ENCODE measurements at regions not wholly inside any gene's neighbourhood (a gene's known extent, or its start where the extent isn't known, plus 50 kb on each side); places are given as distances from the start of the nearest gene placed in this dataset.

DNA sequence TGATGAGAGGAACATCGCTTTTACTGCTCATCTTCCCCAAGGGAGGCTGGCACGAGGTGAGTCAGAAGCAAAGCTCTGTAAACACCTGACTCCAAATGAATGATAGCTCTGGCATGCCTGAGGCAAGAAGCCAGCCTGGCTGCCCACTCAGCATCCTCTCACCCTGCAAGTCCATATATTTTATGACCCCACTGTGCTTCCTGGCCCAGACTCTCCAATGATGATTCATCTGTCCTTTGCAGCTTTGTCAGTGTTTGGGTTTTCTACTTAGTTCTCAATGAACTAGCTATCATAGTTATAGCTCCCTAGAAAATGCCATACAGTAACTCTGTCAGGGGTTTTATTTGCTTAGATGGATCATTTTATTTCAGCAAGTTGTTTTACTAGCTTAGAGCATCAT lies 52.1 kb upstream of the FSTL4 start:
- Histone ChIP-seq H3K9me3 (no peaks in the 10 kb centered on the region), H3K4me3 (no peak overlapping the region), H3K27ac (no peak overlapping the region), H3K27me3 (no peaks in the 10 kb centered on the region), H3K36me3 (no peaks in the 10 kb centered on the region), H3K4me1 (no peaks in the 10 kb centered on the region)
- DNase-seq: no peak
- 20 to 69% methylated on average over 1 to 2 of the region's 2 CpGs for WGBS, 2 donors (ENCODE audit: low coverage in 1 of 2)
- intact Hi-C loops (cut with DNase I; ENCODE audit: low total_unique reads): no loop called here
- in situ Hi-C loops (cut with MboI; ENCODE audit: low pct_ligation_motif_present in 1 of 4, low pct_unique_long_range_greater_than_20kb in 1 of 4, low sequenced_read_pairs in 3 of 4): no loop called here
- TF ChIP-seq POLR2A (IDR thresholded peaks at IDR 0.05): no peak
- TF ChIP-seq POLR2AphosphoS5 (IDR thresholded peaks at IDR 0.05): no peak
- TF ChIP-seq EP300 (IDR thresholded peaks at IDR 0.05; ENCODE audit: low read depth): no peak
- TF ChIP-seq, protein P1, sequence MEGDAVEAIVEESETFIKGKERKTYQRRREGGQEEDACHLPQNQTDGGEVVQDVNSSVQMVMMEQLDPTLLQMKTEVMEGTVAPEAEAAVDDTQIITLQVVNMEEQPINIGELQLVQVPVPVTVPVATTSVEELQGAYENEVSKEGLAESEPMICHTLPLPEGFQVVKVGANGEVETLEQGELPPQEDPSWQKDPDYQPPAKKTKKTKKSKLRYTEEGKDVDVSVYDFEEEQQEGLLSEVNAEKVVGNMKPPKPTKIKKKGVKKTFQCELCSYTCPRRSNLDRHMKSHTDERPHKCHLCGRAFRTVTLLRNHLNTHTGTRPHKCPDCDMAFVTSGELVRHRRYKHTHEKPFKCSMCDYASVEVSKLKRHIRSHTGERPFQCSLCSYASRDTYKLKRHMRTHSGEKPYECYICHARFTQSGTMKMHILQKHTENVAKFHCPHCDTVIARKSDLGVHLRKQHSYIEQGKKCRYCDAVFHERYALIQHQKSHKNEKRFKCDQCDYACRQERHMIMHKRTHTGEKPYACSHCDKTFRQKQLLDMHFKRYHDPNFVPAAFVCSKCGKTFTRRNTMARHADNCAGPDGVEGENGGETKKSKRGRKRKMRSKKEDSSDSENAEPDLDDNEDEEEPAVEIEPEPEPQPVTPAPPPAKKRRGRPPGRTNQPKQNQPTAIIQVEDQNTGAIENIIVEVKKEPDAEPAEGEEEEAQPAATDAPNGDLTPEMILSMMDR (IDR thresholded peaks at IDR 0.05): no peak

DNA sequence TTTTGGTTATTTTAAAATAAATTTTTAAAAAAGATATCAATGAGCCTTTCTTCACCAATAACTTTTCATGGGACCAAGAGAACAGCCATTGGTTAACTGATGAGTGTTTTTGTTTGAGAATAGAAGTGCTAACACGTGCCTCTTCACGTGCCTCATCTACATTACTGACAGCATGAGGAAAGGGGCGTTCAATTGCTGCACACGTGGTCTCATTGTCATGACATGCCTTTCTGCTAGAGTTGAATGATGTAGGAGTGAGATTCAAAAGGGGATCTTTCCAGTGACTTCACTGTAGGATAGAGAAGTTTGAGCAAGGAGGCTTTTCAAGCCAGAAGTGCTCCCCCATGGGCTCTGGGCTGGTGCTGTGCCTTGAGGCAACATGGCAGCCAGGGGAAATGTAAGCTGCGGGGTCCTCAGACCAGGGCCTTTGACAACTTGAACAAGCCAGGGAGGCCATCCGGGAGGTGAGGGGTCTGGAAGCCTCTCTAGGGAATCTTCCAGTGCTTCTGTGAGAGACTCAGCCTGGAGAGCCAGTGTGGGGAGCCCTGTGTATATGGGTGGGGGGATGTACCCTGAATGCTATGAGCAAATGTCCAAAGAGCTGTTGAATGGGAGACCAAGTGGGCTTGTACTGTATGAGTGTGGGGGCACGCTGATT lies 51.2 kb upstream of the FSTL4 start:
- peaks cover 1% of the 10 kb centered on the region for H3K27me3 ChIP-seq
- in situ Hi-C loops (cut with MboI; ENCODE audit: low pct_ligation_motif_present in 1 of 4, low pct_unique_long_range_greater_than_20kb in 1 of 4, low sequenced_read_pairs in 3 of 4): no loop called here
- WGBS, 2 donors (ENCODE audit: low coverage in 1 of 2): 63 to 87% methylated on average over 3 to 7 of the region's 7 CpGs
- TF ChIP-seq EP300 (IDR thresholded peaks at IDR 0.05; ENCODE audit: low read depth): no peak
- TF ChIP-seq, protein P1 (IDR thresholded peaks at IDR 0.05): no peak
- no peak for TF ChIP-seq POLR2A (IDR thresholded peaks at IDR 0.05)
- TF ChIP-seq POLR2AphosphoS5 (IDR thresholded peaks at IDR 0.05): no peak
- no peak overlapping the region for H3K27ac ChIP-seq
- H3K4me3 ChIP-seq: no peak overlapping the region
- intact Hi-C loops (cut with DNase I; ENCODE audit: low total_unique reads): no loop called here
- no peaks in the 10 kb centered on the region for H3K9me3 ChIP-seq
- H3K4me1 ChIP-seq: no peaks in the 10 kb centered on the region
- H3K36me3 ChIP-seq: no peaks in the 10 kb centered on the region
- DNase-seq: no peak

DNA sequence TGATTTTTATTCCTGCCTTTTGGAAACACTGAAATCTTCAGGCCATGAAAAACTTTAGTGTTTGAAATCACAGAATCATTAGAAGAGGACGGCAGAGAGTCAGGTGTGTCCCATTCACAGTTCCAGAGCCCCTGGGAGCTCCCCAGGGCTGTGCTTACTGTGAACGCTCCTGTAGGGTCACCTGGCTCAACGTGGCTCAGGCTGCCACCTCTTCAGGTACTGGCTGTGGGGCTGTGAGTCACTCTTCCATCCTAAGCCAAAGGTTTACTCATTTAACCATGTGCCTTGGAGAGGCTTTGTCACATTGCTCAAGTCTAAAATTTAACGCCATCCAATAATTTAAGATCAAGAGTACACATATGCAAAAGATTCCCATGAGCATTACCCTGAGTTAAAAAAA lies 50.2 kb upstream of the FSTL4 start:
- no peaks in the 10 kb centered on the region for H3K4me1 ChIP-seq
- in situ Hi-C loops (cut with MboI; ENCODE audit: low pct_ligation_motif_present in 1 of 4, low pct_unique_long_range_greater_than_20kb in 1 of 4, low sequenced_read_pairs in 3 of 4): no loop called here
- no peaks in the 10 kb centered on the region for H3K9me3 ChIP-seq
- H3K27me3 ChIP-seq: peaks cover 5% of the 10 kb centered on the region
- intact Hi-C loops (cut with DNase I; ENCODE audit: low total_unique reads): no loop called here
- no peaks in the 10 kb centered on the region for H3K36me3 ChIP-seq
- H3K27ac ChIP-seq: no peak overlapping the region
- DNase-seq: no peak
- no peak overlapping the region for H3K4me3 ChIP-seq
- WGBS, 2 donors (ENCODE audit: low coverage in 1 of 2): 55 to 100% methylated on average over 1 to 4 of the region's 4 CpGs
- TF ChIP-seq POLR2A (IDR thresholded peaks at IDR 0.05): no peak
- TF ChIP-seq, protein P1 (IDR thresholded peaks at IDR 0.05): no peak
- TF ChIP-seq POLR2AphosphoS5 (IDR thresholded peaks at IDR 0.05): no peak
- TF ChIP-seq EP300 (IDR thresholded peaks at IDR 0.05; ENCODE audit: low read depth): no peak
